ENCODE measurements at regions not wholly inside any gene's neighbourhood (a gene's known extent, or its start where the extent isn't known, plus 50 kb on each side); places are given as distances from the start of the nearest gene placed in this dataset.

DNA sequence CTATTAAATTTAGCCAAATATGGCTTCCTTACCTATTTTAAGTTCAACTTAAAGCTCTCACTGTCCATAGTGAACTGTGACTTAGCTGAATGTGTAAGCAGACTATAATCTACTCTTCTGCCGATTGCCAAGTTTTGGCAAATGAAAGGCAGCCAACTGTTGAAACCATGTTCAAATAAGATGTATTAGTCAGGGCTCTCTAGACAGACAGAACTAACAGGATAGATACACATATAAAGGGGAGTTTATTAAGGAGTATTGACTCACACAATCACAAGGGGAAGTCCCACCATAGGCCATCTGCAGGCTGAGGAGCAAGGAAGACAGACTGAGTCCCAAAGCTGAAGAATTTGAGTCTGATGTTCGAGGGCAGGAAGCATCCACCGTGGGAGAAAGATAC lies 837.7 kb upstream of the AUTS2 start:
- TF ChIP-seq, protein P1, sequence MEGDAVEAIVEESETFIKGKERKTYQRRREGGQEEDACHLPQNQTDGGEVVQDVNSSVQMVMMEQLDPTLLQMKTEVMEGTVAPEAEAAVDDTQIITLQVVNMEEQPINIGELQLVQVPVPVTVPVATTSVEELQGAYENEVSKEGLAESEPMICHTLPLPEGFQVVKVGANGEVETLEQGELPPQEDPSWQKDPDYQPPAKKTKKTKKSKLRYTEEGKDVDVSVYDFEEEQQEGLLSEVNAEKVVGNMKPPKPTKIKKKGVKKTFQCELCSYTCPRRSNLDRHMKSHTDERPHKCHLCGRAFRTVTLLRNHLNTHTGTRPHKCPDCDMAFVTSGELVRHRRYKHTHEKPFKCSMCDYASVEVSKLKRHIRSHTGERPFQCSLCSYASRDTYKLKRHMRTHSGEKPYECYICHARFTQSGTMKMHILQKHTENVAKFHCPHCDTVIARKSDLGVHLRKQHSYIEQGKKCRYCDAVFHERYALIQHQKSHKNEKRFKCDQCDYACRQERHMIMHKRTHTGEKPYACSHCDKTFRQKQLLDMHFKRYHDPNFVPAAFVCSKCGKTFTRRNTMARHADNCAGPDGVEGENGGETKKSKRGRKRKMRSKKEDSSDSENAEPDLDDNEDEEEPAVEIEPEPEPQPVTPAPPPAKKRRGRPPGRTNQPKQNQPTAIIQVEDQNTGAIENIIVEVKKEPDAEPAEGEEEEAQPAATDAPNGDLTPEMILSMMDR (IDR thresholded peaks at IDR 0.05): no peak
- no peak for TF ChIP-seq POLR2A (IDR thresholded peaks at IDR 0.05)
- TF ChIP-seq POLR2AphosphoS5 (IDR thresholded peaks at IDR 0.05): no peak
